CD4-positive, alpha-beta T cell treated with Interleukin-17A for 4 hours (primary cell): ENCODE measurements at regions not wholly inside any gene's neighbourhood (a gene's known extent, or its start where the extent isn't known, plus 50 kb on each side); places are given as distances from the start of the nearest gene placed in this dataset.

Experiments
- DNase-seq: peaks from one replicate; pipeline ENCODE4 v3.0.0-alpha.2; 2020; ENCODE audit warnings: mixed read lengths

- DNase-seq, result no peak
Observed at GRCh38 chr2:204277226-204277625, 268.0 kb upstream of the PARD3B start.

GRCh38 chr2:204278454-204278853 is 266.8 kb upstream of the PARD3B start:
- DNase-seq, result no peak

- DNase-seq, result no peak
Observed at GRCh38 chr2:204279819-204280218, 265.5 kb upstream of the PARD3B start.

- DNase-seq, result no peak
Observed at GRCh38 chr2:204280262-204280668, 265.0 kb upstream of the PARD3B start.

GRCh38 chr2:204282081-204282480 is 263.2 kb upstream of the PARD3B start:
- no peak for DNase-seq

GRCh38 chr2:204282525-204282924 is 262.8 kb upstream of the PARD3B start:
- DNase-seq, result no peak

- DNase-seq, result no peak
Observed at GRCh38 chr2:204289066-204289465, 256.2 kb upstream of the PARD3B start.

- DNase-seq, result no peak
Observed at GRCh38 chr2:204292439-204292838, 252.8 kb upstream of the PARD3B start.

- DNase-seq, result no peak
Observed at GRCh38 chr2:204293884-204294747, 251.2 kb upstream of the PARD3B start.

GRCh38 chr2:204298404-204298803 is 246.9 kb upstream of the PARD3B start:
- DNase-seq, result no peak

GRCh38 chr2:204299766-204300165 is 245.5 kb upstream of the PARD3B start:
- no peak for DNase-seq

- no peak for DNase-seq
Observed at GRCh38 chr2:204306667-204307066, 238.6 kb upstream of the PARD3B start.

GRCh38 chr2:204312105-204312504 is 233.2 kb upstream of the PARD3B start:
- DNase-seq, result no peak

GRCh38 chr2:204313256-204313655 is 232.0 kb upstream of the PARD3B start:
- no peak for DNase-seq

GRCh38 chr2:204315236-204315662 is 230.0 kb upstream of the PARD3B start:
- DNase-seq, result no peak

- no peak for DNase-seq
Observed at GRCh38 chr2:204317640-204318039, 227.6 kb upstream of the PARD3B start.

GRCh38 chr2:204321027-204321800 is 224.1 kb upstream of the PARD3B start:
- no peak for DNase-seq

GRCh38 chr2:204321910-204322751 is 223.1 kb upstream of the PARD3B start:
- DNase-seq, result no peak

- peak; percentile 68 for DNase-seq
Observed at GRCh38 chr2:204325468-204325867, 219.8 kb upstream of the PARD3B start.

GRCh38 chr2:204328373-204328772 is 216.9 kb upstream of the PARD3B start:
- no peak for DNase-seq

GRCh38 chr2:204329016-204329415 is 216.3 kb upstream of the PARD3B start:
- DNase-seq, result no peak

- DNase-seq, result no peak
Observed at GRCh38 chr2:204329532-204329931, 215.7 kb upstream of the PARD3B start.

- no peak for DNase-seq
Observed at GRCh38 chr2:204331180-204331579, 214.1 kb upstream of the PARD3B start.
